H1 (cell line): ENCODE measurements at regions not wholly inside any gene's neighbourhood (a gene's known extent, or its start where the extent isn't known, plus 50 kb on each side); places are given as distances from the start of the nearest gene placed in this dataset.

Source experiments
- CBX5 ChIP-seq: fragments of 300-800, 300-1000 bp; sonication (generic); IDR thresholded peaks from 2 replicates; pipeline ENCODE4 v1.7.1; 2016; ENCODE audit warnings: antibody characterized with exemption, low read length, low read depth
- HDAC6 ChIP-seq: IDR thresholded peaks from one replicate; pipeline ENCODE4 v1.7.1; 2012; ENCODE audit warnings: low read depth, mild to moderate bottlenecking, inconsistent platforms, low read length, moderate library complexity
- TAF1 ChIP-seq: IDR thresholded peaks from 2 replicates; pipeline ENCODE4 v1.6.1; 2011; ENCODE audit warnings: mild to moderate bottlenecking, low read depth, low read length
- TF ChIP-seq, protein P1 (sequence below): IDR thresholded peaks from 2 replicates; pipeline ENCODE4 v1.6.1; 2012; ENCODE audit warnings: inconsistent platforms

DNA sequence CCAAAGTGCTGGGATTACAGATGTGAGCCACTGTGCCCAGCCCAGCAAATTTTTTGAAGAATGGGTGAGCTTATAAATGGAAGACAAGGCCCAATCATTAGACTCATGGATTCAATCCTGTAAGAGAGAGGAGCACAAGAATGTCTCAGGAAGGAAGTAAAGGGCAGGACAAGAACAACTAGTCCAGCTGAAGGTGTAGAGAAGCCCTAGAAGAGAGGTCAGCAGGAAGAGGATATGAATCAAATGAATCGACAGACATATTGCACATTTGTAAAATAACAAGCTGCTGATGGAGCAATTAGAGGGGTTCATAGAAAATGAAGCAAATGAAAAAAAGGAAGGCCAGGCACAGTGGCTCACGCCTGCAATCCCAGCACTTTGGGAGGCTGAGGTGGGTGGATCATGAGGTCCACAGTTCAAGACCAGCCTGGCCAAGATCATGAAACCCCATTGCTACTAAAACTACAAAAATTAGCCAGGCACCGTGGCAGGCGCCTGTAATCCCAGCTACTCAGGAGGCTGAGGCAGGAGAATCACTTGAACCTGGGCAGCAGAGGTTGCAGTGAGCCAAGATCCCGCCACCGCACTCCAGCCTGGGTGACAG lies 74.9 kb downstream of the MIS18A start (continued):
- TF ChIP-seq CBX5 (no peak), HDAC6 (no peak), TAF1 (no peak)
- TF ChIP-seq, protein P1, sequence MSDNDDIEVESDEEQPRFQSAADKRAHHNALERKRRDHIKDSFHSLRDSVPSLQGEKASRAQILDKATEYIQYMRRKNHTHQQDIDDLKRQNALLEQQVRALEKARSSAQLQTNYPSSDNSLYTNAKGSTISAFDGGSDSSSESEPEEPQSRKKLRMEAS, result no peak
- TF ChIP-seq, all 59 proteins: peak for 0
